Nephron (organoid): ENCODE measurements at regions not wholly inside any gene's neighbourhood (a gene's known extent, or its start where the extent isn't known, plus 50 kb on each side); places are given as distances from the start of the nearest gene placed in this dataset.

Source experiments
- H3K27ac Mint-ChIP-seq, 3 experiments: 2 replicates each; pipeline ENCODE4 v1.8.0; 2020; ENCODE audit warnings: mixed read lengths in 3 of 3, mild to moderate bottlenecking in 2 of 3, moderate library complexity in 1 of 3
- H3K27me3 Mint-ChIP-seq: 2 replicates; pipeline ENCODE4 v1.8.0; 2021; ENCODE audit warnings: low read depth, mild to moderate bottlenecking, moderate library complexity, mixed read lengths
- H3K36me3 Mint-ChIP-seq: 2 replicates; pipeline ENCODE4 v1.8.0; 2020; ENCODE audit warnings: low read depth, mixed read lengths
- H3K4me1 Mint-ChIP-seq: 2 replicates; pipeline ENCODE4 v1.8.0; 2020; ENCODE audit warnings: mixed read lengths
- H3K4me3 Mint-ChIP-seq, 3 experiments: 2 replicates each; pipeline ENCODE4 v1.8.0; 2020; ENCODE audit warnings: mild to moderate bottlenecking in 3 of 3, mixed read lengths in 3 of 3, moderate library complexity in 2 of 3
- H3K9me3 Mint-ChIP-seq: 2 replicates; pipeline ENCODE4 v1.8.0; 2020; ENCODE audit warnings: mixed read lengths
- CTCF ChIP-seq, 3 experiments: fragments of 200-600 bp; sonication (generic); IDR thresholded peaks; one replicate each; pipeline ENCODE4 v1.5.0; 2021; ENCODE audit warnings: antibody characterized with exemption in 3 of 3; ENCODE audit not compliant: unreplicated experiment in 3 of 3

- Mint-ChIP-seq H3K27ac (no peak overlapping the region), H3K9me3 (no peaks in the 10 kb centered on the region), H3K27me3 (no peaks in the 10 kb centered on the region), H3K4me3 (no peak overlapping the region), H3K36me3 (no peaks in the 10 kb centered on the region), H3K4me1 (peaks cover 25% of the 10 kb centered on the region)
- TF ChIP-seq CTCF (IDR thresholded peaks at IDR 0.05; ENCODE audit: unreplicated experiment in 3 of 3), result no peak
Measured at GRCh38 chr5:128591598-128592455, 53.8 kb upstream of the FBN2 start.

- no peak for TF ChIP-seq CTCF (IDR thresholded peaks at IDR 0.05; ENCODE audit: unreplicated experiment in 3 of 3)
- Mint-ChIP-seq H3K9me3 (no peaks in the 10 kb centered on the region), H3K36me3 (no peaks in the 10 kb centered on the region), H3K4me1 (peaks cover 33% of the 10 kb centered on the region), H3K4me3 (no peak overlapping the region), H3K27ac (peak overlapping the region; percentile 65 to 76 (median 71)), H3K27me3 (no peaks in the 10 kb centered on the region)
Measured at GRCh38 chr5:128596071-128596470, 58.0 kb upstream of the FBN2 start.

- Mint-ChIP-seq H3K36me3 (no peaks in the 10 kb centered on the region), H3K27ac (peak overlapping the region; percentile 67 to 79 (median 71)), H3K4me1 (peaks cover 31% of the 10 kb centered on the region), H3K9me3 (peaks cover 4% of the 10 kb centered on the region), H3K4me3 (no peak overlapping the region), H3K27me3 (no peaks in the 10 kb centered on the region)
- no peak for TF ChIP-seq CTCF (IDR thresholded peaks at IDR 0.05; ENCODE audit: unreplicated experiment in 3 of 3)
Measured at GRCh38 chr5:128597156-128597555, 59.1 kb upstream of the FBN2 start.

- Mint-ChIP-seq H3K27me3 (no peaks in the 10 kb centered on the region), H3K4me3 (no peak overlapping the region), H3K4me1 (no peaks in the 10 kb centered on the region), H3K9me3 (peaks cover 24% of the 10 kb centered on the region), H3K27ac (no peak overlapping the region), H3K36me3 (no peaks in the 10 kb centered on the region)
- no peak for TF ChIP-seq CTCF (IDR thresholded peaks at IDR 0.05; ENCODE audit: unreplicated experiment in 3 of 3)
Measured at GRCh38 chr5:128613128-128613527, 75.1 kb upstream of the FBN2 start.

- Mint-ChIP-seq H3K4me3 (no peak overlapping the region), H3K9me3 (peaks cover 19% of the 10 kb centered on the region), H3K27ac (no peak overlapping the region), H3K4me1 (no peaks in the 10 kb centered on the region), H3K36me3 (no peaks in the 10 kb centered on the region), H3K27me3 (no peaks in the 10 kb centered on the region)
- TF ChIP-seq CTCF (IDR thresholded peaks at IDR 0.05; ENCODE audit: unreplicated experiment in 3 of 3), result no peak
Measured at GRCh38 chr5:128613766-128614165, 75.7 kb upstream of the FBN2 start.

GRCh38 chr5:128615578-128615977, 77.5 kb upstream of the FBN2 start:
- TF ChIP-seq CTCF (IDR thresholded peaks at IDR 0.05; ENCODE audit: unreplicated experiment in 3 of 3), result no peak
- Mint-ChIP-seq H3K9me3 (peaks cover 5% of the 10 kb centered on the region), H3K4me1 (no peaks in the 10 kb centered on the region), H3K36me3 (no peaks in the 10 kb centered on the region), H3K27me3 (no peaks in the 10 kb centered on the region), H3K4me3 (no peak overlapping the region), H3K27ac (no peak overlapping the region)
